ENCODE measurements at regions not wholly inside any gene's neighbourhood (a gene's known extent, or its start where the extent isn't known, plus 50 kb on each side); places are given as distances from the start of the nearest gene placed in this dataset.

DNA sequence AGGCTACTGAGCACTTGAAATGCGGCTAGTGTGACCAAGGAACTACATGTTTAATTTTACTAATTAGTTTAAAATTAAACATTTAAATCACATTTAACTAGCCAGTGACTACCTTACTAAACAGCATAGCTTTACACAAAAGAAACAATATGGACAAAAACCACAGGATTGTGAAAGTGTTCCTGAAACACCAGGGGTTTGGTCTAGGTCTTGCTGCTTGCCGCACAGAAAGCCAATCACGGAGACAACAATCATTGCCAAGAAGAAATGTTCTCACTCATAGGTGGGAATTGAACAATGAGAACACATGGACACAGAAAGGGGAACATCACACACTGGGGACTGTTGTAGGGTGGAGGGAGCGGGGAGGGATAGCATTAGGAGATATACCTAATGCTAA, 309.5 kb downstream of the C11orf87 start:
- Mint-ChIP-seq H3K27ac (no peak overlapping the region), H3K4me3 (no peak overlapping the region)

DNA sequence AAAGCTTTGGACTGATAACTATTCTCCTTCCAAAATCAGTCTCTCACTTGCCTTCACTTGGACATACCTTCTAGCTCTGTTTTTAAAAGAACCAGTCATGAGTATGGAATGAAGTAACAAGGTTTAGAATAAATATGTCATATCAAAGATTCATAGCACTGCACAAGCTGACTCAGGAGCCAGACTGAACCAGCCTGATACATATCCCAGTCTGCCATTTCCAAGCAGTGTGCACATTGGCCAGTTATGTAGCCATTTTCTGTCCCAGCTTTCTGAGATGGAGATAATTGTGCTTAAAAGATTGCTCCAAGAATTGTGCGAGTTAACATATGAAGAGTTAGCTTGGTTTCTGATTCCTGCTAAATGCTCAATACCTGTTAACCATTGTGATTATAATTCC, 311.3 kb downstream of the C11orf87 start:
- no peaks in the 10 kb centered on the region for H3K36me3 Mint-ChIP-seq (ENCODE audit: low read depth)
- H3K9me3 Mint-ChIP-seq = no peaks in the 10 kb centered on the region
- H3K4me3 Mint-ChIP-seq = no peak overlapping the region

More for the DNA sequence above, 309.5 kb downstream of the C11orf87 start:
- Mint-ChIP-seq H3K36me3 (ENCODE audit: low read depth) (no peaks in the 10 kb centered on the region), H3K27me3 (no peaks in the 10 kb centered on the region), H3K4me1 (ENCODE audit: low read depth) (no peaks in the 10 kb centered on the region), H3K9me3 (no peaks in the 10 kb centered on the region)

DNA sequence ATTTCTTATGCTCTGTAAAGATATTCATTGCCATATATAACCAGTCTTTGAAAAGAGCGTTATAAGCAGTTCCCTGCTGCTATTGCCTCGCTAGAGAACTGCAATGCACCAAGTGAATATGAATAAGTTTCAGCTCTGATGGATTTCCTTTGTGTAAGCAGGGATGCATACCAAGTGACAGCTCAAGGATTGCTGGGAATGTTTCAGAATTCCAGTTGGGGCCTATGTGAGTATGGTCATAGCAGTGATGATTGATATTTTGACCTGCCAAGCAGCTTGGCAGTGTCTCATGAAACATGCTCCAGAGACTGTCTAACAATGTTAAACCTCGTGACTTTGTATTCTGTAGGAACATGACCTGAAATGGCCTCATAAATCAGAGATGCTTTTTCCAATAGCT, 312.6 kb downstream of the C11orf87 start:
- no peak overlapping the region for H3K27ac Mint-ChIP-seq
- H3K4me3 Mint-ChIP-seq = no peak overlapping the region
- H3K27me3 Mint-ChIP-seq = peaks cover 5% of the 10 kb centered on the region
- H3K4me1 Mint-ChIP-seq (ENCODE audit: low read depth) = no peaks in the 10 kb centered on the region
- no peaks in the 10 kb centered on the region for H3K36me3 Mint-ChIP-seq (ENCODE audit: low read depth)
- H3K9me3 Mint-ChIP-seq = no peaks in the 10 kb centered on the region

More for the DNA sequence above, 311.3 kb downstream of the C11orf87 start:
- H3K27ac Mint-ChIP-seq = no peak overlapping the region
- H3K27me3 Mint-ChIP-seq = no peaks in the 10 kb centered on the region
- no peaks in the 10 kb centered on the region for H3K4me1 Mint-ChIP-seq (ENCODE audit: low read depth)

DNA sequence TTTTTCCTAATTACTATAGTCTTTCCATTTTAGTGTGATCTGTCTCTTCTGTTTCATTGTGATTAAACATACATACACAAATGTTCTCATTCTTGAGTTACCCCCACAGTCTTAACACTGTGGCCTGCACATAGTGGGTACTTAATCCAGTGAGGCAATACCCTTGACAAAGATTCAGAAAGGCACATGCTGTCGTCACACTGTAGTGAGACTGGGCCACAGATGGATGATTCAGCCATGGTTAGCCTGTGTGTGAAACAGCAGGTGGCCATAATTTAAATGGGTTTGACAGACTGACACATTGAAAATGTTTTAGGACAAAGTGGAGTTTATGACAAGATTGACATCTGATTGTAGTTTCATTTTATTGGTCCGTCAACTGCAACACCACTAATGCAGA, 313.1 kb downstream of the C11orf87 start:
- H3K27ac Mint-ChIP-seq = no peak overlapping the region
- H3K9me3 Mint-ChIP-seq = no peaks in the 10 kb centered on the region
- H3K27me3 Mint-ChIP-seq = peaks cover 5% of the 10 kb centered on the region
- no peaks in the 10 kb centered on the region for H3K4me1 Mint-ChIP-seq (ENCODE audit: low read depth)
- no peak overlapping the region for H3K4me3 Mint-ChIP-seq
- H3K36me3 Mint-ChIP-seq (ENCODE audit: low read depth) = no peaks in the 10 kb centered on the region

DNA sequence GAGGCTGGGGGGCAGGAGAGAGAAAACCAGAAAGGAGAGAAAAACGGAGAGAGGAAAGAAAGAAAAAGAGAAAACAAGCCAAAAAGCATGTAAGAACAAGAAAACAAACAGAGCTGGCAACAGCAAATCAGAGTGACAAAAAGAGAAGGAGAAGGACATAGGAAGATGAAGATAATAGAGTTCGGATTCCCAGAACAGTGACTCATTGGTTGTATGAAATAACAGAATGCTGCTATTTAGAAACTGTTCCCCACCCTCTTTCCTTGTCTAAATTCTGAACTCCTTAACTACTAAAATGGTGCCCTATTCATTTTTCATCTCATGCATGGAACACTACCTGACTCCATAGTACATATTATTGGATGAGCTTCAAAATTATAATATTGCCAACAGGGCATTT, 317.4 kb downstream of the C11orf87 start:
- no peaks in the 10 kb centered on the region for H3K4me1 Mint-ChIP-seq (ENCODE audit: low read depth)
- no peaks in the 10 kb centered on the region for H3K36me3 Mint-ChIP-seq (ENCODE audit: low read depth)
- H3K9me3 Mint-ChIP-seq = no peaks in the 10 kb centered on the region
- peaks cover 5% of the 10 kb centered on the region for H3K27me3 Mint-ChIP-seq
- H3K4me3 Mint-ChIP-seq = no peak overlapping the region
- H3K27ac Mint-ChIP-seq = no peak overlapping the region

DNA sequence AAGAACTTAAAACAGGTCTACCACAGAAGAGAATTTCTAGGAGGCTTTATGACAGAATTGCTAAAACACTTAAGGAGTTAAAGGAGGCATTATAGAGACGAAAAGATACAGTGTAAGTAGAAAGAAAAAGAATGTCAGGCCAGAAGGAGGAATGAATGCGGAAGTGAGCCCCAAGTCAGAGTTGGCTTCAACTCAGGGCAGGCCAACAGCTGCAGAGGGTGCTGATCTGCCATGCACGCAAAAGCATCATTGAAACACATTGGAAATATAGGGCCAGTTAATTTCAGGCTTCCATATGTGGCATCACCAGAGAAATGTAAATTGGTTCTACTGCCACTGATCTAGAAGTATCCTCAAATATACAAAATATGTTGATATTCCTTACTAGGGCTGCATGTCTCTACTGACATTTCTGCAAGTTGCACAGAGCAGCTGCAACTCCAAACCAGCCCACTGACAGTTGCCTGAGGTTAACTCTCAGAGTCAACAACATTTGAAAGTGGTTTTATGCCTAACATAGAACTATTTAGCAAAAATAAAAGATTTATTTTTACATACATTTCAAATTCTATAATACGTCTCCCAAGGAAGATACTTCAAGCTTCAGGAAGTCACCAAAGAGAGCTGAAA, 324.1 kb downstream of the C11orf87 start:
- no peaks in the 10 kb centered on the region for H3K4me1 Mint-ChIP-seq (ENCODE audit: low read depth)
- H3K27me3 Mint-ChIP-seq = no peaks in the 10 kb centered on the region
- H3K36me3 Mint-ChIP-seq (ENCODE audit: low read depth) = no peaks in the 10 kb centered on the region
- no peak overlapping the region for H3K27ac Mint-ChIP-seq
- H3K9me3 Mint-ChIP-seq = no peaks in the 10 kb centered on the region
- no peak overlapping the region for H3K4me3 Mint-ChIP-seq

DNA sequence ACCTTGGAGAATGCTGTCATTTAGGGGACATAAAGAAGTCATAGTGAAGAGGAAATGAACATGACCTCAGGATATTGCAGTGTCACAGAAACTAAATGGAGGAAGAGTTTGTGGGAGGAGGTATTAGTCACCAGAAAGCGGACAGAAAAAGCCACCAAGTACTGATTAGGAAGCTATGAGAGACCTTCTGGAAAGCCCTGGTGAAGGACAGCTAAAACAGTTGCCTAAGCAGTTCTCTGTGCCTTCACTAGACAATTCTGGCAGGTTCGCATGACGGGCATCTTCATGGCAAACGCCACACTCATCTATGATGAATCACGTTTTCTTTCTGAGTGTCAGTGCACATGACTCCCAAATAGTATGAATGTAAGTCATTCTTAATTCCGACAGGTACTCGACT, 325.8 kb downstream of the C11orf87 start:
- Mint-ChIP-seq H3K27me3 (no peaks in the 10 kb centered on the region), H3K4me1 (ENCODE audit: low read depth) (no peaks in the 10 kb centered on the region), H3K36me3 (ENCODE audit: low read depth) (no peaks in the 10 kb centered on the region), H3K27ac (no peak overlapping the region), H3K4me3 (no peak overlapping the region), H3K9me3 (no peaks in the 10 kb centered on the region)

DNA sequence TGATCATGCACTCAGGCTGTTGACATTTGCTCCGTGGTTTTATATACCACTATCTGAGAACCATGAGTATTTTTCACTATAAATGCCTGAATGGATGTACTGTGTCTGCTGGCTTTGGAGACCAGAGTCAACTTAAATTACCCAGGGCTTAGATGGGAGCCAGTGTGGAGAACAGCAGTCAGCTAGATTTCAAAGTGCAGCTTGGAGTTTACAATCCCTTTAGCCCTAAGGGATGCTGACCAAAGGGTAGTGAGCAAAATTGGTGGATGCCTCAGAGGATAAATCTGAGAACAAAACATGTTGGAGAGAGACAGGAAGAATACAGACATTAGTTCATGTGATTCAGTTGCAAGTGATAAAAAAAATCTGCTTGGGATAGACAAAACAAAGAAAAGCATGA, 327.5 kb downstream of the C11orf87 start:
- Mint-ChIP-seq H3K27ac (no peak overlapping the region), H3K36me3 (ENCODE audit: low read depth) (no peaks in the 10 kb centered on the region), H3K27me3 (no peaks in the 10 kb centered on the region), H3K4me1 (ENCODE audit: low read depth) (no peaks in the 10 kb centered on the region), H3K4me3 (no peak overlapping the region), H3K9me3 (no peaks in the 10 kb centered on the region)

DNA sequence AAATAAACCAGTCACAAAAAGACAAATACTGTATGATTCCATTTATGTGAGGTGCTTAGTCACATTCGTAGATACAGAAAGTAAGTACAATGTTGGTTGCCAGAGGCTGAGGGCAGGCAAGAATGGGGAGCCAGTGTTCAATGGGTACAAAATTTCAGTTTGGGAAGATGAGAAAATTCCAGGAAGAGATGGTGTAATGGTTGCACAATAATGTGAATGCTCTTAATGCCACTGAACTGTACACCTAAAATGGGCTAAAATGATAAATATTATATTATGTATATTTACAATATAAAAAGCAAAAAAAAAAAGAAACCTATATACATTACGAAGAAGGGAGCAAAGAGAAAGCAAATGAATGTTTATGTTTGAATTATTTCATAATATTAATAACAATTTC, 329.0 kb downstream of the C11orf87 start:
- Mint-ChIP-seq H3K36me3 (ENCODE audit: low read depth) (no peaks in the 10 kb centered on the region), H3K4me3 (no peak overlapping the region), H3K9me3 (peaks cover 4% of the 10 kb centered on the region), H3K27me3 (no peaks in the 10 kb centered on the region), H3K4me1 (ENCODE audit: low read depth) (no peaks in the 10 kb centered on the region), H3K27ac (no peak overlapping the region)

DNA sequence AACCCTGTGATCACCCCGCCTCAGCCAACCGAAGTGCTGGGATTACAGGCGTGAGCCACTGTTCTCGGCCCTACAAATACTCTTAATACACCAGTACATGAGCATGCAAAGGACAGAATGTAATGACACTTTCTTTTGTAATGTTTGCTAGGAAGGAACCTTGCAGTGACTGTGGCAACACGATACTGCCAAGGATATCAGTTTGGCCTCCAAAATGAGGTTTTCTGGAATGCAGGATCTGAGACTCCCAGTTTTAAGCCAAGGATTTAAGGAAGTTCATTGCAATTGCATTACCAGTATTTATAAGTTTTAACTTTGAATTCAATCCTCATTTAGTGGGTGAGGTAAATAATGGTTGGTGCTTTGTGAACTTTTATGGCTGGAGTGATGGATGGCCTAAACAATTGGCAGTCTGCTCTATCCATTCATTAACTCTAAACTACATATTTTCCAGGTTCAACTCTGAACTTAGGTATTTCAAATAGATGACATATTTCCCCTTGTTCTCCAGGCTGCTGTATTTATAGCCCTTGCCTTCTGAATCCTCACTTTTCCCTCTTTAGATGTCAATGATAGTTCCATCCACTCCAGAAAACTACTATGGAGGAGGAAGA, 330.3 kb downstream of the C11orf87 start:
- H3K9me3 Mint-ChIP-seq = peaks cover 4% of the 10 kb centered on the region
- H3K27ac Mint-ChIP-seq = no peak overlapping the region
- no peaks in the 10 kb centered on the region for H3K4me1 Mint-ChIP-seq (ENCODE audit: low read depth)
- no peaks in the 10 kb centered on the region for H3K27me3 Mint-ChIP-seq
- no peak overlapping the region for H3K4me3 Mint-ChIP-seq
- H3K36me3 Mint-ChIP-seq (ENCODE audit: low read depth) = no peaks in the 10 kb centered on the region

DNA sequence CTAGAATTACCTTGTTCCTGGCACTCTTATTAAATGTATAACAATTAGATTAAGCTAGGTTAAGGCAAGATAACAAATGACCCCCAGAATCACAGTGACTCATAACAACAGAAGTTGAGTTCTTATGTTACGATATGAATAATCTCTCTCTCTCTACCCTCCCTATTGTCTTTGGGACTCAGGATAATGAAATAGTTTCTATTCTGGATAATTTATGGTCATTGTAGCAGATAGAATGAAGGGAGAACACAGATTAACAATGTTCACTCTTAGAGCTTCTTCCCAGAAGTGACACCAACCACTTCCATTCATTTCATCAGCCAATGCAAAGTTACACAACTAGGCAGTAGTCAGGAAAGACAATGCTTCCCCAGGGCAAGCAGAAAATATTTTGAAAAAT, 334.5 kb downstream of the C11orf87 start:
- H3K27ac Mint-ChIP-seq = no peak overlapping the region
- no peak overlapping the region for H3K4me3 Mint-ChIP-seq

DNA sequence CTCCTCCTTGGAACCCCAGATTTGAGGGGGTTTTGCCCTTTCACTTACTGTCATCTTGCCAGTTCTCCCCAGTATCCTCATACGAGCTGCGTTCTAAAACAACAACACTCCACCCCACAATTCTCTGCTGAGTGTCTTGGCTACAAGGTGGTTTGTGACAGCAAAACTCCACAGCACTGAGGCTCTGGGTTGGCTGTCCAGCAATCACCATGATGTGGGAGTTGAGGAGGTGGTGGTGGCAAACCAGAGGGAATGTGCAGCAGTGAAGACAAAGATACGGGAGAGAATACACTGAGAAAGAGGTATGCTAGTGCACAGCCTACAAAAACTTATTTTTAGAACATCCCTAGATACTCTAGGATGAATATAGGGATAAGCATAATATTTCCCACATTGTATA, 335.0 kb downstream of the C11orf87 start:
- Mint-ChIP-seq H3K4me1 (ENCODE audit: low read depth) (no peaks in the 10 kb centered on the region), H3K27me3 (no peaks in the 10 kb centered on the region), H3K36me3 (ENCODE audit: low read depth) (no peaks in the 10 kb centered on the region), H3K9me3 (peaks cover 8% of the 10 kb centered on the region), H3K4me3 (no peak overlapping the region), H3K27ac (no peak overlapping the region)

More for the DNA sequence above, 334.5 kb downstream of the C11orf87 start:
- H3K9me3 Mint-ChIP-seq = peaks cover 8% of the 10 kb centered on the region
- no peaks in the 10 kb centered on the region for H3K27me3 Mint-ChIP-seq
- no peaks in the 10 kb centered on the region for H3K4me1 Mint-ChIP-seq (ENCODE audit: low read depth)
- no peaks in the 10 kb centered on the region for H3K36me3 Mint-ChIP-seq (ENCODE audit: low read depth)

DNA sequence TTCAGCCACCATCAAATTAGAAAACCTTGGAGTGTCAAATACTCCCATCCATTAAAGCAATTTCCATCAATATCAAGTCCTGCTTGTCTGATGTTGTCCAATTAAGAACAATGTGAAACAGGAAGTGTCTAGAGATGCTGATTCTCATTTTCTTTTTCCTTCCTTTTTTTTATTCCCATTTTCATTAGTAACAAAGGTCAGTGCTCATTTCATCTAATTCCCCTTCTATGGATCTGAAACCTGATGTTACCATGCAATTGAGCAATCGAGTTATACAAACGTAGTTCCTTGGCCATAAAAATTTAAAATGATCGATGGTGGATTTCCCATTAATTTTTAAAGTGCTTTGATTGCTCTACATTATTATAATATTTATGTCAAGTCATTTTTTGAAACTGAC, 330.6 kb upstream of the ZC3H12C start:
- Mint-ChIP-seq H3K9me3 (peaks cover 4% of the 10 kb centered on the region), H3K36me3 (ENCODE audit: low read depth) (no peaks in the 10 kb centered on the region), H3K27ac (no peak overlapping the region), H3K27me3 (no peaks in the 10 kb centered on the region), H3K4me3 (no peak overlapping the region), H3K4me1 (ENCODE audit: low read depth) (no peaks in the 10 kb centered on the region)

DNA sequence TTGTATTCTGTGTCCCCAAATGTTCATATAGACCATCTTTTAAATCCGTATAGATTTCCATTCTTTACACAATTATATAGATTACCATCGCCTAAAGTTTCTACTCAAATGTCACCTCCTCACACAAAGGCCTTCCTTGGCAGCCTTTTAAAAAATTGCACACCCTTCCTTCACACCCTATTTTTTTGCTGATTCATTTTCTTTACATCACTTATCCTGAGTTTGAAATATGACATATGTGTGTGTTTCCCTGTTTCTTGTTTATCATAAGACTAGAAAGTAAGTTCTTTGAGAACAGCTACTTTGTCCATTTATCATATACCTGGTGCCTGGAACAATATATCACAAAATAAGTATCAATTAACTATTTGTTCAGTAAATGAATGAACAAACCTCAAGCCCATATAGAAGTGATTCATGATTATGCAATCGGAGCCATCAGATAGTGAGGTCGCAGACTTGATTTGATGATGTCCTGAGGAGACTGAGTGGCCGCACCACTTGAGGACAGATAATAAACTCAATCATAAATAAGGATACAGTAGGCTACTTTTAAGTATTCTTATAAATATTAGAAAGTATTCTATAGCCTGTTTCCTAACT, 327.4 kb upstream of the ZC3H12C start:
- H3K36me3 Mint-ChIP-seq (ENCODE audit: low read depth) = no peaks in the 10 kb centered on the region
- H3K4me3 Mint-ChIP-seq = no peak overlapping the region
- no peaks in the 10 kb centered on the region for H3K27me3 Mint-ChIP-seq
- H3K9me3 Mint-ChIP-seq = no peaks in the 10 kb centered on the region
- no peaks in the 10 kb centered on the region for H3K4me1 Mint-ChIP-seq (ENCODE audit: low read depth)
- no peak overlapping the region for H3K27ac Mint-ChIP-seq

DNA sequence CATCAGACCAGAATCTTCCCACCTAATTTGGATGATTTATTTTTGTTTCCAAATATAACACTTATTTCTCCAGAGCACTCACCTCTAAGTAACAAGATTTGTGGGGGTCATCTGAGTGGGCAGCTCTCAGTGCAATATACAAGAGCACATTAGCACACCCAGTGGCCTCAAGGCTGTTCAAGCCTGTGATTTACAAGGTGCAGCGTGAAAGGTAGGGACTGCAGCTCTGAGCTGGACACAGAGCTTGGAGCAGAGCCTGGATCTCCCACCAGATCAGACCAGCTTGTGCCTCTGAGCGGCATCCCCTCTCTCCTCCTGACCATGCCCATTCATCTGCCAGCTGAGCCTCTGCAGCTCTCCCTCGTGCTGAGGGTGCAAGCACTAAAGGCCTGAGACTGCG, 323.3 kb upstream of the ZC3H12C start:
- no peak overlapping the region for H3K27ac Mint-ChIP-seq
- H3K36me3 Mint-ChIP-seq (ENCODE audit: low read depth) = no peaks in the 10 kb centered on the region
- H3K9me3 Mint-ChIP-seq = no peaks in the 10 kb centered on the region
- no peak overlapping the region for H3K4me3 Mint-ChIP-seq
- H3K4me1 Mint-ChIP-seq (ENCODE audit: low read depth) = no peaks in the 10 kb centered on the region
- no peaks in the 10 kb centered on the region for H3K27me3 Mint-ChIP-seq

DNA sequence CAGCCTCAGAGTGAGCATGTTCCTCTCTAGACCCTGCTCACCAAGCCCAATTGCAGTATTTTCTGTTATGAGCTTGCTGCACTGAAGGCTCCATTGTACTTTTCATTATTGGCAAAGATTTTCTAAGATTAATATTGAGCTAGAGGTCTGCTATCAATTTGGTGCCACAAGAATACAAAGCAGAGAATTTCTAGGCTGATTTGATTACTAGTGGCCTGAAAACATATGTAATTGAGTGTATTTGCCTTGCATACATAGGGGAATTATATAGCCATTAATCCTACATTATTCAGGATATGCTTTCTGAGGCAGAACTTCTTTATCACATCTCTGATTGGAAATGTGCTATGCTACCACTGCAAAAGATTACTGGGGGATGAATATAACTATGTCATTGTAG, 322.9 kb upstream of the ZC3H12C start:
- Mint-ChIP-seq H3K4me1 (ENCODE audit: low read depth) (no peaks in the 10 kb centered on the region), H3K4me3 (no peak overlapping the region), H3K36me3 (ENCODE audit: low read depth) (no peaks in the 10 kb centered on the region), H3K9me3 (no peaks in the 10 kb centered on the region), H3K27me3 (no peaks in the 10 kb centered on the region), H3K27ac (no peak overlapping the region)

Data from stimulated activated naive CD8-positive, alpha-beta T cell treated with anti-CD3 and anti-CD28 coated beads, Interleukin-15, Interleukin-2, amounts not matched to agents 100 ng/mL and 50 ng/mL, for 24 hours (primary cell).